M059J (cell line): ENCODE measurements at regions not wholly inside any gene's neighbourhood (a gene's known extent, or its start where the extent isn't known, plus 50 kb on each side); places are given as distances from the start of the nearest gene placed in this dataset.

ENCODE experiments used
- DNase-seq: peaks from one replicate; pipeline ENCODE4 v3.0.0-alpha.2; 2012; ENCODE audit warnings: low read depth

DNA sequence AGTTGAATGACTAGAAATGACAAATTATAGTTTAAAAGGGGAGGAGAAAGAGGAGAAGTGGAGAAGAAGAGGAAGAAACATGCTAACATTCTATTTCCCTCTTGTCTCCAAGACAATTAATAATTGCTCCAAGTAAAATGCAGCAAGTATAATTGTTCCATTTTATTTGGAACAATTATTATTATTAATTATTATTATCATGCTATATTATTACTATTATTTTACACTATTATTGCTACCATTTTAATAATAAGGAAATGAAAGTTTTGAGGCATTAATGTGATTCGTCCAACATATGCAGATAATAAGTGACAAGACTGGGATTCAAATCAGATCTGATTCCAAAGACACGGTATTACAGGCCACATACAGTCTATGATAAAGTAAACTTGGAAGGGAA lies 293.6 kb upstream of the ZC3H12C start:
- DNase-seq, result no peak

DNA sequence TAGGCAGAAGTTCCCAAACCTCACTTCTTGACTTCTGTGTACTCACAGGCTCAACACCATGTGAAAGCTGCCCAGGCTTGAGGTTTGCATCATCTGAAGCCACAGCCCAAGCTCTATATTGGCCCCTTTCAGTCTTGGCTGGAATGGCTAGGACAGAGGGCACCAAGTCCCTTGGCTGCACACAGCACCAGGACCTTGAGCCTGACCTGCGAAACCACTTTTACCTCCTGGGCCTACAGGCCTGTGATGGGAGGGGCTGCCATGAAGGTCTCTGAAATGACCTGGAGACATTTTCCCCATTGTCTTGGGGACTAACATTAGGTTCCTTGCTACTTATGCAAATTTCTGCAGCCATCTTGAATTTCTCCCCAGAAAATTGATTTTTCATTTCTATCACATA lies 288.3 kb upstream of the ZC3H12C start:
- no peak for DNase-seq

DNA sequence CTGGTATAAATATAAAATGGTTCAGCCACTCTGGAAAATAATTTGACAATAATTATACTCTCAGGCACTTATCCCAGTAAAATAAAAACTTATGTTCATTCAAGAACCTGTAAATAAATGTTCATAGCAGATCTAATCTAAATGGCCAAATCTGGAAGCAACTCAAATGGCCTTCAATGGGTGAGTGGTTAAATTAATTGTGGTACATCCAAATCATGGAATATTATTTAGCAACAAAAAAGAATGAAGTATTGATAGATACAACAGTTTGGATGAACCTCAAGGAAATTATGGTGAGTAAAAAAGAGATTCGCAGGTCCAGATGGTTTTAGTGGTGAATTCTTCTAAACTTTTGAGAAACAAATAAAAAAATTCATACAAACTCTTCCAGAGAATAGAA lies 287.0 kb upstream of the ZC3H12C start:
- DNase-seq, result no peak

DNA sequence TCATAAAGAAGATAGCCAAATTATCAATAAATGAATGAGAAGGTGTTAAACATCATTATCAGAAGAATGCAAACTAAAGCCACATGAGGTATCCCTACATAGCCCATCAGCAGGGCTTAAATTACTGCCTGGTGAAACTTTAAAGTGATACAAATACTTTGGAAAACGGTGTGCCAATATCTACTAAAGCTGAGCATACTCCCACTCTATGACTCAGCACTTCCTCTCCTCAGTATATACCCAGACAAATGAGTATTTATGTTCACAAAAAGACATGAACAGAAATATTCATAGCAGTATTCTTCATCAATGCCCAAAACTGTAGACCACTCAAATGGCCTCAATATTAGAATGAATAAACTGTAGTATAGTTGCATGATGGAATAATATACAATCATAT lies 284.6 kb upstream of the ZC3H12C start:
- DNase-seq, result peak; percentile 41

DNA sequence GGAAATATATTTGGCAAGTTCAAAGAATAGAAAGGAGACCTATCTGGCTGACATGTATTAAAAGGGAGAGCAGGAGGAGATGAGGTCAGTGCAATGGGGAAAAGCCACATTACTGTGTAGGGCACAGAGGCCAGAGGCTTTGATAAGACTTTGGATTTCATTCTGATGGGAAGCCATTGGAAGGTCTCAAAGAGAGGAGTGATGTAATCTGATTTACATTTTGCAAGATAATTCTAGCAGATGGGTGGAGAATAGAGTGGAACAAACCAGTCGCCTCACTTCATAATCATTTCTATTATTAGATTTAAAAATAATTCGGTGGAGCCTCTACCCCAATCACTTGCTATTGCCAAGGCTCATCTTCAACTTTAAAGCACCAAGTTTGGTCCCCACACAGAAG lies 278.4 kb upstream of the ZC3H12C start:
- DNase-seq, result no peak

DNA sequence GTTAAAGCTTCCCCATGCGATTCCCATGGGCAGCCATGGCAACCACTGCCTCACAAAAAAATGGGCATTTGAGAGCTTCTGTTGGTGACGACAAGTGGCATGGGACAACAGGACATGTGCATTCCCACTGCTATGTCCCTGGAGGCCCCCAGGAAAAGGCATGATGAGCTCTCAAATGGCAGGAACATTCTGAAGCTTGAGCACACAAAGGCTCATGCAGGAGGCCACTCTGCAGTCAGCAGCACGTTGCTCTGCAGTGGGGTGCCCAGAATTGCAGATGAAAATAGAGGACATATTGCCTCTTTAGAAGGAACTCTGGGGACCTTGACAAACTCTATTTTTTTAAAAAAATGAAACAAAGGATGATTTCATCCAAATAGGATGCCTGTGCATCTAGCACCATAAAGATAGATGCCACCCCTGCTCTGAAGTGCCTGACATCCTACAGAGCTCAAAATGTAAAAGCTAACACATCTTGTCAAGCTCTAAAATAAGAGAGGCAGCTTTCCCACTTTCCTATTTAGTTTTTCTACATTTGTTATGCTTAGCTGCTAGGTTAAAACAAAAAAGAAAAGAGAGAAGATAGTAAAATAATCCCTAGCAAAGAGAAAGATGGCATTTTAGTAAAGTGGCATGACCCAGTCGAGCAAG lies 277.6 kb upstream of the ZC3H12C start:
- no peak for DNase-seq

DNA sequence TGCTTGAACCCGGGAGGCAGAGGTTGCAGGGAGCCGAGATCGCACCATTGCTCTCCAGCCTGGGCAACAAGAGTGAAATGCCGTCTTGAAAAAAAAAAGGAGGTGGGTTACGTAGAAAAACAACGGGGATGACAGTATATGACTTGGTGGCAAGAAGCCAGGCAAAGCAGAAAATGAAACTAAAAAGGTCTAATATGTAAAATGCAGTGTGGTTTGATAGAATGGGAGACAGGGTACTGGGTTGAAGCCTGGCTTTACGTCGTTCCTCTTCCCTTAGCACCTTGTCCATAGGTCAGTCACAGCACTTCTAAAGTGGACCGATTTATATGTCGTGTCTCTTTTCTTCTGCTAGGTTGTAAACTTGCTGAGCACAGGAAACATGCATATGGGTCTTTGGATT lies 274.9 kb upstream of the ZC3H12C start:
- DNase-seq, result no peak

DNA sequence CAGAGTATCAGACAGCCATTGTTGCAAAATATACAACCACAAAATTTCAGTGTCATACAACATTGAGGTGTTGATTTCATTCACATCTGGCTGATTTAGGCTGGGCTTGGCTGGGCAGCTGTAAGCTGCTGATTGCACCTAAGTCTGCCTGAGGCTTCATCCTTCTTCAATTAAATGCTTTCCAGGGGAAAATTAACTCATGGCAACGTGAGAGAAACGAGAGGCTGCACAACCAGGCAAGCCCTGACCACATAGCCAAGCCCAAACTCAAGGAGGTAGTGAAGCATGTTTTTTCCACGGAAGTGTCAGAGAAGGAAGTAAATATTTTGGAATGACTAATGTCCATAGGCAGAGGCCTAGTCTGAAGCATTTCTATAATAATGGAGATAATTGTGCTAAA lies 273.8 kb upstream of the ZC3H12C start:
- peak; percentile 9 for DNase-seq

DNA sequence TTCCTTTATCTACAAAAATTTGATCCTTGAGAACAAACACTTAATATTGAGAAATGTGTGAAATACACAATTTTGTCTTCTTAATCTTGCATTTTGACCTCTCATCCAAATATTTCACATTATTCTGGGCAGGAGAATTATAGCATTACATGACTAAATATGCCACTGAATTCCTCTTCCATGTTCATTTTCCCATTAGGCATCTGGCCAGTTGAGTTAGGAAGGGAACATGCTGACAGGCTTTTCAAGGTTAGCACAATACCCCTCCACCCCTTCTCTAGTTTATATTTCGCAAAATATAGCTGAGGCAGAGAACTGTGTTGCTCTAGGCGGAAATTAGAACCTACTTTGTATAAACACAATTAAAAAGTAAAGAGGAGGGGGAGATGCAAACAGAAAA lies 271.7 kb upstream of the ZC3H12C start:
- DNase-seq, result no peak

DNA sequence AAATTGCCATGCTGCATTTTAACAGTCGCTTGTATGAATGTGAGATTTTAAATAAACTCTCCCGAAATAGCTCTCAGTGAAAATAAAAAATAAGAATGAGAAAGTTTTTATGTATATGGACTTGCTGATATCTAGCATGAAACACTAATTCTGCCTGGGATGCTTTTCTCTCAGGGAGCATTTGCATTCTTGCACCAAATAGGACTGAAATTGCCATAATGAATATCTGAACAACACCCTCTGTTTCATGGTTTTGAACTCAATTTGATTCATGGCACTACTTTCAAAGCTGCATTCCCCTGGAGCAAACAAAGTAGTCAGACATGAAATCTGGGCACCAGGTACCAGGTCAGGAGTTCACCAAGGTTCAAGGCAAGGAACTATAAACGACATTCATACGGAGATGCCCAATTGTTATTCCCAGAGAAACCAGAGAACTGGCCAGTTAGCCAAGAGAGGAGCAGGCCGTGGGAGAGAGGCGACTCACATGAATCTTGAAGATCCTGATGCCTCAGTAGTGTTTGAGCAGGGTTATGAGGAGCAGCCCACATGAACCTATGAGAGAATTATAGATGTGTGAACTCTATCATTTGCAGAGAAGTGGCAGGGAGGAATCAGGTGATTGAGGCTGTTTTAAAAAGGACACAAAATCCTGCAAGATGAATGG lies 270.6 kb upstream of the ZC3H12C start:
- no peak for DNase-seq

DNA sequence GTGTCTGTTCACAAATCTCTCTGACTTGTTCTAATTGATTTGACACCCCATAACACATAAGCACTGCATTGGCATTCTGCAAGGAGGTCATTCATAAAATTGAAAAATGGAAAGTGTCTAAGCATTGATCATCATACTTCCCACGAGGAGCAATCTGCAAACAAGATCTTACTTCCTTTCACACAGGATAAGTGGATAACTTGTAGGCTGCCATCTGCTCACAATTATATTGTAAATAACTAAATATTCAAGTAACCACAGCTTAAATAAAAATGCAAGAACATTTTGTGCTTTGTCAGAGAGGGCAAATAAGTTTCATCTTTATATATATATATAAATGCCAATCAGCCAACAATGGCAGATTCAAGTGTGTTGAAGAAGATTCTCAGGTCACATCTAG lies 264.8 kb upstream of the ZC3H12C start:
- DNase-seq, result no peak

DNA sequence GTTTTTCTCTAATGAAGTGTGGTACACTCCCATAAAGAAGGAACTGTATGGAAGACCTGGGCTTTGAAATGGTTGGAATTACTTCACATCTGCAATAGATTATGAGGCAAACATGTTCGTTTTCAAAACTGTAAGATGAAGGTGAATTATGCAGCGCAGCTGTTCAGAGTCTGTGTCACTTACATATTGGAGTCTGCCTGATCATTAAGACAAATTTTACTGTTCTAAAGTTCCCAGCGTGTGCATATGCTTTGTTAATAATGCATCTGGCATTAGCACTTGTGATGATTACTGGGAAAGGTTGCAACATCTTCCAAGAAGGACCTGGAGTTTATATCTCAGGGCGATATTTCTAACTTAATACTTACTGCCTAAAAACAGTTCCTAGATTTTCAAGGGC lies 255.2 kb upstream of the ZC3H12C start:
- no peak for DNase-seq

DNA sequence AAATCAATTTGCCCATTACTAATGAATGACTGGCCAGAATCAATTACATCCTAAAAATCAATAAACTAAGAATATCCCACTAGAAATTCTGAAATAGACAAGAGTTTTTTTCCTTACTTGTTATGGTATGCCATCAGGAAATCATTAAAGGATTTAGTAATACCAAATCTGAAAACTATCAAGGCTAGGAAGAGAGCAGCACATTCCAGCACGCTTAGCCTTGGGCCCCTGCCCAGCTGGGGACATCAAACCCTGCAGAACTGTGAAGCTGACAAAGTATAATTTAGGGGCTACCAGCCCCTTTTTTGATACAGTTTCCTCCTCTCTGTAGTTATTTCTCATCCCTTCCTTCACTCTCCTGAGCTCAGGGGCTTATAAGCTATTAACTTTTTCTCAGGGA lies 247.8 kb upstream of the ZC3H12C start:
- no peak for DNase-seq

DNA sequence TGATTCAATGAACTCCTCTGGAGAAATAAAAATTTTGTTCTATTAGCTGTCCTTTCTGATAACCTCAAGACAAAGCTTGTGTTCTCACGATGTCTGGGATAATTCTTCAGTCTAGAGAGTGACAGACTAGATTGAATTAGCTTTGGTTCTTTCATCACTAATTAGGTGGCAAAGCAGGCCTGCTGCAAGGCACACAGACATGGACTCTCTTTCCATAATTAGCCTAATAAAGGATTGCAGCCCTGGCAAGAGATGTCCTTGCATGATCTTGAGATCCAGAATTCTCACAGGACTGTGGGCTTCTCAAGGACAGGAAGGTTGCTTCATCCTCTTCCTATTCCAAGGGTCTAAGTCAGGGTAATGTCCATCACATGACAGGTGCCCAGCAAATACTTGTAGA lies 245.6 kb upstream of the ZC3H12C start:
- DNase-seq, result no peak

DNA sequence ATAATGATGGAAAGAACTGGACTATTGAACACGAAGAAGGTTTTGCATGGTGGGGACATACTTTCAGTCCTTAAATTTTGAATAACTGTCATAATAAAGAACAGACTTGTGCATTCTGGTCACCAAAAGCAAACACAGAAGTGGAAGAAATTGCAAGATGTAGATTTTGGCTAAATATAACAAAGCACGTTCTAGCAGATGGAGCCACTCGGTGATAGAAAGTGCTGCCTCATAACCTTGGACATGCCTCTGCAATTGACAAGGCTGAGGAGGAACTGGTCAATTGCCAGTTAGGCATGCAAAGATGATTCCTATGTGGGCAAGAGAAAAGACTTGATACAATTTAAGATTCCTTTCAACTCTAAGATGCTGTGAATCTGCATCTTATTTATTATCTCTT lies 244.1 kb upstream of the ZC3H12C start:
- DNase-seq, result no peak

DNA sequence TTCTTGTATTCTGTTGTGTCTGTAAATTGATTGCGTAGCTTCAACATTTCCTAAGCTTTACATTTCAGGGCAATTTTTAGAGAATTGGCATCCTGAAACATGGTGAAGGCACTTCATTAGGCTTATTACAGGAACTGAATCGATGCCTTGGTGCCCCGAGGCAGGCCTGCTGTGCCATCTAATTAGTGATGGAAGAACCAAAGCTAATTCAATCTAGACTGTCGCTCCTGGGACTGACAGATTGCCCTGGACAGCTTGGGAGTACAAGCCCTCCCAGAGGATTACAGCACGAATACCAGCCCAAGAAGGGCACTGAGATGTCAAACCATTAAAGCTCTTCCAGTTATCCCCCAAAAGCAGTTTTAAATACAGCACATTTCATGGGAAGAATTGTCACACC lies 243.2 kb upstream of the ZC3H12C start:
- no peak for DNase-seq

DNA sequence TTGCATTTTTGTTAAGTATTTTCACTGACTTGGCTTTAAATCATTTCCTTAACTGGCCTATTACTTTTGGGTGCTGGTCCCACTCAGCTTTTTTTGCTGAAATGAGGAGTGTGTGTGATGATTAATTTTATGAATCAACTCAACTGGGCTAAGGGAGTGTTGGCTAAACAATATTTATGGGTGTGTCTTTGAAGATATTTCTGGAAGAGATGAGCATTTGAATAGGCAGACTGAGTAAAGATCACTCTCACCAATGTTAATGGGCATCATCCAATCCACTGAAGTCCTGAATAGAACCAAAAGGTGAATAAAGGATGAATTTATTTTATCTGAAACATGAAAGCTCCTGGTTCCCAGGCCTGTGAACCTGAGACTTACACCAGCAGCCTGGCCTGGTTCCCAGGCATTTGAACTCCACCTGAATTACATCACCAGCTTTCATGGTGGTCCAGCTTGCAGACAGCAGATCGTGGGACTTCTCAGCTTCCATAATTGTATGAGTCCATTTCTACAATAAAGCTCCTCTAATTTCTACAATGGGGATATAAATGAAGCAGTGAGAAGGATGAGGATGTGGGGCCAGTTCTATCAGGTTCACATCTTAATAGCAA lies 241.3 kb upstream of the ZC3H12C start:
- DNase-seq, result no peak

DNA sequence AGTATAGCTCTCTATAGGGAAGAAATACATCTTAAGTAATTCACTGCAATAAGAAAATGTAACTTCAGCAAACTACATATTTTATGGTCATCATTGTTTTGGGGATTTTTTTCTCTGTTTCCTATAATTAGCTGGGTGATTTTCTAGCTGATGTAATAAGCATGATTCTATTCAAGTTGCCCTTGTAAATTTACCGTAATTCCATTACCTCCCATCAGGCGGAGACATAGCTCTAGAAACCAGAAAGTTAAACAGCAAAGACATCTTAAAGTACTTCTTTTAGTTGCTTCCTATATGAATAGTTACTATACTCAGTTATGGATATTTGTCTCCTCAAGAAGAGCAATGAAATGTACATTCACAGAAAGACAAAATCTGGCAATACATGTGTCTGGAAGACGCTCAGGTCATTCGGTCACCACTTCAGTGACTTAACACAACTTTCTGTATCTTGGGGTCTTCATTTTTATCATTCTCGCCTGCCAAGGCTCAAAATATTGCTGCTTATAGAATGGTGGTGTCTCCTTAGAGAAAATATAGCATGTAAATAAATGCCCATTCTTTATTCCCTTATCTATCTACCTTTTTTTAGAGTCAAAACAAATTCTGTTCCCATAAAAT lies 239.9 kb upstream of the ZC3H12C start:
- DNase-seq, result peak; percentile 71

DNA sequence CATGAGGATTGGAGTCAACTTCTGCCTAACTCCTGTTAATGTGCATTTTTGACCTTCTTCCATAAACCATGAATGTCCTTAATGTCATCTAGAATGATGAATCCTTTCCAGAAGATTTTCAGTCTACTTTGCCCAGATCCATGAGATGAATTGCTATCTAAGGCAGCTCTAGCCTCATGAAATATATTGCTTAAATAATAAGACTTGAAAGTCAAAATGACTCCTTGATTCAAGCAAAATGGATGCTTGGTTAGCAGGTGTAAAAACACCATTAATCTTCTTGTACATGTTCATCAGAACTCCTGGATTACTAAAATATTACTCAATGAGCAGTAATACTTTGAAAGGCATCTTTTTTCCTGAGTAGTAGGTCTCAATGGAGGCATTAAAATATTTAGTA lies 238.5 kb upstream of the ZC3H12C start:
- no peak for DNase-seq

DNA sequence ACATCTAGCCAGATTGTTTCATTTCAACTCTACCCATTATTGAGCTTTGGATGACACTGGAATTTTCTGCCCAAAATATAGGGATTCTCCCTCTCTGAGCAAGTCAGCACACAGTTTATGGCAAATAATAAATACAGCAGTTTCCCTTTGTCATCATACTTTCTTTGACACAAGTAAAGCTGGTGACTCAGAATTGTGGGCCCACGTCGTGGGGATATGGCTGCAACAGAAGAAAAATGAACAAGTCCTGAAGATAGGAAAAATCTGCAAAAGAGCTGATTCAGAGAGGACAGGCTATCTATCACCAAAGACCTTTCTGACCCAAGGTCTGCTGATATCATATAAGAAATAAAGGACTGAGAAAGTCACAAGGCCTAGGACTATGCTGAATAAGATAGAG lies 236.3 kb upstream of the ZC3H12C start:
- DNase-seq, result peak; percentile 34

DNA sequence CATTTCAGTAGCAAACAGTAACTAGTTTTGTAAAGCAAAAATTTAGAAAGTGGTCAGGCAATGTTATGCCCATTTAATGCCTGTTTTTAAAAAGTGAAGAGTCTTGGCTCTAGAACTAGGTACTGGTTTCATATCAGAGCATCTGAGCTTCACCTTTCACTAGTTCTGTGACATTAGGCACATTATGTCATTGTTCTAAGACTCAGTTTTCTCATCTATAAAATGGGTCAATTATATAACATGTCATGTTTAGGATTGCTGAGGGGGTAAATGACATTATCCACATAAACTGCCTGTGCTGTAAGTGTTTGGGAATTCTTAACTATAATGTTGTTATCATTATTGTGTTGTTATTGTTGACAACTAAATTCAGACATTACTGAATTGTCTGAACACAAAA lies 235.6 kb upstream of the ZC3H12C start:
- no peak for DNase-seq

DNA sequence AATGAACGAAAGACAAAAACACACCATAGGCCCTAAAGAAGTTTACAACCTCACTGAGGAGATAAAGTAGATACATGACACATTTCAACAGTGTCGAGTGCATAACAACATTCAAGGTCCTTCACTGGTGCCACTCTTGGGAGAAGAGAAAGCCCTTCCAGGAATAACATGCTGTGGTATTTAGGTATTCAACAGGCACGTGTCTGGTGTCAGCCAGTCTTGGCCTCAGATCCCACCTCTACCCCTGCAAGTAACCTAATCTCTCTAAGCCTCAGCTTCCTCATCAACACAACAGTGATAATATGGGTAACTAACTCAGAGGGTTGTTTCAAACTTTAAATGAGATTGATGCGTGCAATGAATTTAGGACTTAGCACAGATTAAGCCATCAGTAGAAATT lies 235.0 kb upstream of the ZC3H12C start:
- peak; percentile 25 for DNase-seq

DNA sequence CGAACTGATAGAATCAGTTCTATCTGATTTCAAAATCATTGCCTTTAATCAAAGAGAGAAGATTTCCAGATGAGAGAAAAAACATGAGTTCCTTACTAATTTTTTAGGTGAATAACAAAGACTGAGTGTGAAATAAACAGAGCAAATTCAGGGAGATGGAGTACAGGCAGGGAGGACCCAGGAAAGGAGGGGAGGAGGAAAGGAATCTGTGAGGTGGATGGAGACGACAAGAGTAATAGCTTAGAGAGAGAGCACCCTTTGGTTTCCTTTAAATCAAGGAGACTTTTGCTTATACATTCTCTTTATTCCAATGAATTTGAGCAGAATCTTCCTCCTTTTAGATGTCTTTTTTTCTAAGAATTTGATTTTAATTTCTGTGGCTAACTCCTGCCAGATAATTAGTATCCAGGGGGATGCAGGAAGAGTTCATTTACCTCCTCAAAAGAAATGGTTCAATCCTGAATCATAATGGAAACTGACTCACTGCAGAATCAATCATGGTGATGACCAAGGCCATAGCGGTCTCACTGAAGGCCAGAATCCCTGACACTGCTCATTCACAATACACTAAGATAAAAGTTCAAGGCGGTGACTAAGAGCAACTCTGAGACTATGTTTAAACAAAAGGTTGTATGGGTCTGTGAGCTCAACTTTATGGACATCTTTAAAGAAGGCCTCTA lies 234.0 kb upstream of the ZC3H12C start:
- DNase-seq, result peak; percentile 97
